H1 (cell line): ENCODE measurements at regions not wholly inside any gene's neighbourhood (a gene's known extent, or its start where the extent isn't known, plus 50 kb on each side); places are given as distances from the start of the nearest gene placed in this dataset.

Source experiments
- CTCF ChIA-PET: fragments of 300-600 bp; sonication (Branson Sonifier 250); formaldehyde crosslinking; loops from one replicate; lab custom pipeline; 2021; ENCODE audit not compliant: partially characterized antibody; lab: Charles Lee
- POLR2A ChIA-PET: fragments of 300-600 bp; sonication (Branson Sonifier 250); formaldehyde crosslinking; loops from one replicate; lab custom pipeline; 2021; ENCODE audit warnings: inconsistent platforms; ENCODE audit not compliant: partially characterized antibody; lab: Charles Lee
- DNase-seq, 2 experiments: peaks; one replicate each; pipeline versions ENCODE4 v3.0.0 to v3.0.0-alpha.2; 2010 to 2022; ENCODE audit warnings: low spot score in 2 of 2, low read depth in 1 of 2, mixed read lengths in 1 of 2
- FAIRE-seq: peaks from 2 replicates; lab custom pipeline; 2011; peaks lifted over from hg19 to GRCh38; lab: Jason Lieb, UNC
- H2AFZ ChIP-seq: 2 replicates; pipeline ENCODE4 v1.8.1; 2012; ENCODE audit warnings: low read length, inconsistent platforms
- H2AK5ac ChIP-seq: 2 replicates; pipeline ENCODE4 v1.6.1; 2013; ENCODE audit warnings: low read depth, low read length
- H2BK120ac ChIP-seq: replicated peaks from 2 replicates; pipeline ENCODE3; 2013; ENCODE audit warnings: low read depth, low read length, inconsistent platforms
- H2BK12ac ChIP-seq: 2 replicates; pipeline ENCODE4 v1.6.1; 2013; ENCODE audit warnings: low read depth, low read length
- H2BK15ac ChIP-seq: 2 replicates; pipeline ENCODE4 v1.6.1; 2013; ENCODE audit warnings: low read length
- H2BK20ac ChIP-seq: 2 replicates; pipeline ENCODE4 v1.6.1; 2013; ENCODE audit warnings: low read length
- H2BK5ac ChIP-seq: 2 replicates; pipeline ENCODE4 v1.6.1; 2013; ENCODE audit warnings: low read depth, low read length
- H3K14ac ChIP-seq: 2 replicates; pipeline ENCODE4 v1.6.1; 2013; ENCODE audit warnings: inconsistent platforms; ENCODE audit not compliant: insufficient read length
- H3K18ac ChIP-seq: 2 replicates; pipeline ENCODE4 v1.6.1; 2013; ENCODE audit warnings: low read length; ENCODE audit errors: extremely low read depth
- H3K23ac ChIP-seq: 2 replicates; pipeline ENCODE4 v1.6.1; 2013; ENCODE audit warnings: inconsistent platforms; ENCODE audit not compliant: insufficient read length
- H3K23me2 ChIP-seq: 2 replicates; pipeline ENCODE4 v1.6.1; 2013; ENCODE audit warnings: low read depth, low read length
- H3K27ac ChIP-seq: 2 replicates; pipeline ENCODE4 v1.6.1; 2011; ENCODE audit warnings: low read depth, low read length, inconsistent platforms
- H3K27me3 ChIP-seq, 4 experiments: replicated peaks in 1 of 4; 1 replicate in 1 of 4; 2 replicates in 3 of 4; pipeline versions ENCODE4 v1.6.1 to v1.8.1; 2011 to 2013; ENCODE audit warnings: low read length in 3 of 4, mild to moderate bottlenecking in 3 of 4, inconsistent platforms in 2 of 4, mixed read lengths in 2 of 4, moderate library complexity in 1 of 4; ENCODE audit not compliant: control insufficient read depth in 3 of 4, insufficient read depth in 3 of 4; ENCODE audit errors: extremely low read depth in 1 of 4
- H3K36me3 ChIP-seq, 4 experiments: 2 replicates each; pipeline versions ENCODE4 v1.6.1 to v1.8.1; 2011 to 2013; ENCODE audit warnings: mild to moderate bottlenecking in 4 of 4, low read length in 3 of 4, moderate library complexity in 2 of 4, control low read depth in 1 of 4, inconsistent platforms in 1 of 4; ENCODE audit not compliant: insufficient read depth in 4 of 4, control insufficient read depth in 2 of 4
- H3K4ac ChIP-seq: replicated peaks from 2 replicates; pipeline ENCODE3; 2013; ENCODE audit warnings: low read length, low read depth, mixed read lengths, inconsistent platforms; ENCODE audit not compliant: insufficient read length
- H3K4me1 ChIP-seq, 4 experiments: replicated peaks in 1 of 4; 1 replicate in 1 of 4; 2 replicates in 3 of 4; pipeline versions ENCODE4 v1.6.1 to v1.8.1; 2011 to 2013; ENCODE audit warnings: low read length in 3 of 4, inconsistent platforms in 2 of 4, mixed read lengths in 1 of 4; ENCODE audit not compliant: insufficient read depth in 4 of 4, control insufficient read depth in 3 of 4
- H3K4me2 ChIP-seq, 2 experiments: 2 replicates each; pipeline versions ENCODE4 v1.6.1 to v1.8.1; 2011 to 2013; ENCODE audit warnings: low read depth in 2 of 2, low read length in 2 of 2, control low read depth in 1 of 2, inconsistent platforms in 1 of 2, mild to moderate bottlenecking in 1 of 2; ENCODE audit not compliant: insufficient read depth in 1 of 2
- H3K4me3 ChIP-seq, 4 experiments: fragments of 200-600, 300-600 bp in 1 of 4; sonication (generic), shearing (Covaris generic), sonication (Bioruptor Twin) in 1 of 4; 2 replicates each; pipeline versions ENCODE4 v1.5.1 to v1.8.1; 2011 to 2016; ENCODE audit warnings: low read length in 4 of 4, low read depth in 3 of 4, control low read depth in 2 of 4, inconsistent platforms in 2 of 4, mild to moderate bottlenecking in 2 of 4, mixed read lengths in 1 of 4, moderate library complexity in 1 of 4; ENCODE audit not compliant: insufficient read depth in 2 of 4; ENCODE audit errors: extremely low read depth in 1 of 4
- H3K56ac ChIP-seq: replicated peaks from 2 replicates; pipeline ENCODE3; 2013; ENCODE audit warnings: low read depth, mild to moderate bottlenecking, mixed read lengths, low read length, inconsistent platforms; ENCODE audit not compliant: insufficient read length
- H3K79me1 ChIP-seq: 2 replicates; pipeline ENCODE4 v1.6.1; 2013; ENCODE audit warnings: low read depth, low read length, control low read depth
- H3K79me2 ChIP-seq, 2 experiments: 2 replicates each; pipeline versions ENCODE4 v1.6.1 to v1.8.1; 2012 to 2013; ENCODE audit warnings: low read length in 2 of 2, mild to moderate bottlenecking in 2 of 2, inconsistent platforms in 1 of 2; ENCODE audit not compliant: insufficient read depth in 2 of 2, control insufficient read depth in 1 of 2
- H3K9ac ChIP-seq, 4 experiments: replicated peaks in 1 of 4; 1 replicate in 1 of 4; 2 replicates in 3 of 4; pipeline versions ENCODE4 v1.6.1 to v1.8.1; 2011 to 2013; ENCODE audit warnings: low read depth in 3 of 4, low read length in 3 of 4, control low read depth in 2 of 4, mild to moderate bottlenecking in 2 of 4, moderate library complexity in 2 of 4, inconsistent platforms in 1 of 4; ENCODE audit errors: extremely low read depth in 1 of 4
- H3K9me3 ChIP-seq, 2 experiments: 2 replicates each; pipeline versions ENCODE4 v1.6.1 to v1.8.1; 2012 to 2013; ENCODE audit warnings: mild to moderate bottlenecking in 2 of 2, moderate library complexity in 2 of 2, control low read depth in 1 of 2, inconsistent platforms in 1 of 2, low read depth in 1 of 2, low read length in 1 of 2, mixed read lengths in 1 of 2; ENCODE audit not compliant: insufficient read depth in 2 of 2
- H4K20me1 ChIP-seq, 2 experiments: replicated peaks in 1 of 2; 2 replicates each; pipeline versions ENCODE3 to v1.8.1; 2011 to 2013; ENCODE audit warnings: inconsistent platforms in 2 of 2, low read length in 2 of 2, mild to moderate bottlenecking in 1 of 2; ENCODE audit not compliant: insufficient read depth in 2 of 2, control insufficient read depth in 1 of 2
- H4K5ac ChIP-seq: 2 replicates; pipeline ENCODE4 v1.6.1; 2013; ENCODE audit warnings: low read length, low read depth, mixed read lengths, inconsistent platforms; ENCODE audit not compliant: insufficient read length
- H4K8ac ChIP-seq: 2 replicates; pipeline ENCODE4 v1.8.0; 2013; ENCODE audit warnings: mild to moderate bottlenecking, moderate library complexity, low read length, inconsistent platforms; ENCODE audit not compliant: insufficient read depth; ENCODE audit errors: extremely low read depth
- H4K91ac ChIP-seq: replicated peaks from 2 replicates; pipeline ENCODE3; 2013; ENCODE audit warnings: low read length, mixed read lengths, inconsistent platforms; ENCODE audit not compliant: insufficient read length
- ASH2L ChIP-seq: fragments of 200-600, 300-600 bp; sonication (generic); IDR thresholded peaks from one replicate; pipeline ENCODE4 v1.7.1; 2017; ENCODE audit warnings: low read length
- CREB1 ChIP-seq: IDR thresholded peaks from 2 replicates; pipeline ENCODE4 v1.6.1; 2012; ENCODE audit warnings: inconsistent platforms
- EGR1 ChIP-seq: IDR thresholded peaks from 2 replicates; pipeline ENCODE4 v1.6.1; 2011; ENCODE audit warnings: low read depth, low read length, borderline replicate concordance
- JUND ChIP-seq: IDR thresholded peaks from 2 replicates; pipeline ENCODE4 v1.6.1; 2011; ENCODE audit warnings: mild to moderate bottlenecking, improper control_type of control experiment, low read length
- KDM1A ChIP-seq: fragments of 200-600, 300-600 bp; sonication (generic); IDR thresholded peaks from 2 replicates; pipeline ENCODE4 v1.7.1; 2016; ENCODE audit warnings: mild to moderate bottlenecking, low read length, borderline replicate concordance
- KDM5A ChIP-seq: fragments of 200-600 bp; IDR thresholded peaks from 2 replicates; pipeline ENCODE4 v1.7.1; 2012; ENCODE audit warnings: mild to moderate bottlenecking, low read length, inconsistent platforms, mixed read lengths
- POU5F1 ChIP-seq: IDR thresholded peaks from 2 replicates; pipeline ENCODE4 v1.6.1; 2011; ENCODE audit warnings: low read depth, mild to moderate bottlenecking, low read length, moderate library complexity
- SAP30 ChIP-seq: fragments of 300-600 bp; sonication (generic); IDR thresholded peaks from 2 replicates; pipeline ENCODE4 v1.7.1; 2012; ENCODE audit warnings: low read length, moderate library complexity, mild to moderate bottlenecking, inconsistent platforms; ENCODE audit not compliant: insufficient read depth, insufficient replicate concordance
- YY1 ChIP-seq: IDR thresholded peaks from 2 replicates; pipeline ENCODE4 v1.6.1; 2011; ENCODE audit warnings: low read depth, mild to moderate bottlenecking, low read length
- WGBS, 2 experiments: shearing (Covaris generic) in 1 of 2; methylation state at CpG; one replicate each; pipeline versions ENCODE4 v1.1.6 to v1.1.7; 2013 to 2015; ENCODE audit warnings: low lambda C conversion rate in 2 of 2, mixed read lengths in 2 of 2, inconsistent platforms in 1 of 2, low coverage in 1 of 2, missing lambda C conversion rate in 1 of 2; ENCODE audit not compliant: insufficient replicate concordance in 2 of 2, insufficient coverage in 1 of 2, insufficient read length in 1 of 2; ENCODE audit errors: extremely low coverage in 1 of 2, missing lambda C conversion rate in 1 of 2; 5-methylcytosine and 5-hydroxymethylcytosine counted together
- TF ChIP-seq, protein P1 (sequence below): IDR thresholded peaks from 2 replicates; pipeline ENCODE4 v1.6.1; 2011; ENCODE audit warnings: low read length, improper control_type of control experiment
- TF ChIP-seq, protein P2 (sequence below), 3 experiments: IDR thresholded peaks; 1 replicate in 2 of 3; 2 replicates in 1 of 3; pipeline versions ENCODE4 v1.5.1 to v1.6.1; 2011; ENCODE audit warnings: low read length in 3 of 3, mild to moderate bottlenecking in 3 of 3, inconsistent platforms in 2 of 3, low read depth in 1 of 3, moderate library complexity in 1 of 3; ENCODE audit not compliant: insufficient read depth in 1 of 3; ENCODE audit errors: control extremely low read depth in 1 of 3

- H2AK5ac ChIP-seq, result no peak overlapping the region
- H3K4me1 ChIP-seq, result no peaks in the 10 kb centered on the region
- no peaks in the 10 kb centered on the region for H3K79me1 ChIP-seq
- DNase-seq, result no peak
- no peaks in the 10 kb centered on the region for H3K9me3 ChIP-seq
- H3K56ac ChIP-seq, result no peak overlapping the region
- no peak overlapping the region for H3K14ac ChIP-seq
- no peak overlapping the region for H2BK120ac ChIP-seq
- H4K91ac ChIP-seq, result no peak overlapping the region
- H3K23ac ChIP-seq, result no peak overlapping the region
- ChIA-PET CTCF (no interaction called here), POLR2A (no interaction called here)
- no peaks in the 10 kb centered on the region for H4K20me1 ChIP-seq
- H2BK15ac ChIP-seq, result no peak overlapping the region
- WGBS, 2 experiments, result 91% methylated on average over 6 of the region's 6 CpGs; no CpG with 5 or more reads in 1 of the 2 experiments
- no peak overlapping the region for H2BK5ac ChIP-seq
- no peak overlapping the region for H3K4me2 ChIP-seq
- no peaks in the 10 kb centered on the region for H3K27me3 ChIP-seq
- FAIRE-seq, result no peak
- no peak overlapping the region for H3K18ac ChIP-seq
- H4K8ac ChIP-seq, result no peak overlapping the region
- H4K5ac ChIP-seq, result no peak overlapping the region
- H2BK20ac ChIP-seq, result no peak overlapping the region
- no peak overlapping the region for H2AFZ ChIP-seq
- H3K27ac ChIP-seq, result no peak overlapping the region
- no peak overlapping the region for H3K9ac ChIP-seq
- no peak overlapping the region for H2BK12ac ChIP-seq
- no peak overlapping the region for H3K4me3 ChIP-seq
- no peak overlapping the region for H3K4ac ChIP-seq
- H3K23me2 ChIP-seq, result no peaks in the 10 kb centered on the region
- no peaks in the 10 kb centered on the region for H3K79me2 ChIP-seq
- no peaks in the 10 kb centered on the region for H3K36me3 ChIP-seq
- TF ChIP-seq KDM1A, result no peak
- no peak for TF ChIP-seq CREB1
- no peak for TF ChIP-seq YY1
- TF ChIP-seq POU5F1, result no peak
- TF ChIP-seq SAP30, result no peak
- no peak for TF ChIP-seq KDM5A
- TF ChIP-seq EGR1, result no peak
- TF ChIP-seq ASH2L, result no peak
- TF ChIP-seq, protein P1, sequence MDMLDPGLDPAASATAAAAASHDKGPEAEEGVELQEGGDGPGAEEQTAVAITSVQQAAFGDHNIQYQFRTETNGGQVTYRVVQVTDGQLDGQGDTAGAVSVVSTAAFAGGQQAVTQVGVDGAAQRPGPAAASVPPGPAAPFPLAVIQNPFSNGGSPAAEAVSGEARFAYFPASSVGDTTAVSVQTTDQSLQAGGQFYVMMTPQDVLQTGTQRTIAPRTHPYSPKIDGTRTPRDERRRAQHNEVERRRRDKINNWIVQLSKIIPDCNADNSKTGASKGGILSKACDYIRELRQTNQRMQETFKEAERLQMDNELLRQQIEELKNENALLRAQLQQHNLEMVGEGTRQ, result no peak
- TF ChIP-seq, protein P2, sequence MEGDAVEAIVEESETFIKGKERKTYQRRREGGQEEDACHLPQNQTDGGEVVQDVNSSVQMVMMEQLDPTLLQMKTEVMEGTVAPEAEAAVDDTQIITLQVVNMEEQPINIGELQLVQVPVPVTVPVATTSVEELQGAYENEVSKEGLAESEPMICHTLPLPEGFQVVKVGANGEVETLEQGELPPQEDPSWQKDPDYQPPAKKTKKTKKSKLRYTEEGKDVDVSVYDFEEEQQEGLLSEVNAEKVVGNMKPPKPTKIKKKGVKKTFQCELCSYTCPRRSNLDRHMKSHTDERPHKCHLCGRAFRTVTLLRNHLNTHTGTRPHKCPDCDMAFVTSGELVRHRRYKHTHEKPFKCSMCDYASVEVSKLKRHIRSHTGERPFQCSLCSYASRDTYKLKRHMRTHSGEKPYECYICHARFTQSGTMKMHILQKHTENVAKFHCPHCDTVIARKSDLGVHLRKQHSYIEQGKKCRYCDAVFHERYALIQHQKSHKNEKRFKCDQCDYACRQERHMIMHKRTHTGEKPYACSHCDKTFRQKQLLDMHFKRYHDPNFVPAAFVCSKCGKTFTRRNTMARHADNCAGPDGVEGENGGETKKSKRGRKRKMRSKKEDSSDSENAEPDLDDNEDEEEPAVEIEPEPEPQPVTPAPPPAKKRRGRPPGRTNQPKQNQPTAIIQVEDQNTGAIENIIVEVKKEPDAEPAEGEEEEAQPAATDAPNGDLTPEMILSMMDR (IDR thresholded peaks at IDR 0.05; ENCODE audit: control extremely low read depth in 1 of 3, insufficient read depth in 1 of 3, low read depth in 1 of 3, low read length in 3 of 3), result no peak
- no peak for TF ChIP-seq JUND
Observed at GRCh38 chr2:41610501-41611190, 437.2 kb upstream of the PKDCC start.
